Neural progenitor cell (in vitro differentiated cells): ENCODE measurements at regions not wholly inside any gene's neighbourhood (a gene's known extent, or its start where the extent isn't known, plus 50 kb on each side); places are given as distances from the start of the nearest gene placed in this dataset.

Experiments used
- EZH2 ChIP-seq: fragments of 200-600 bp; sonication (generic); IDR thresholded peaks from 2 replicates; pipeline ENCODE4 v1.6.1; 2017; ENCODE audit warnings: antibody characterized with exemption, mild to moderate bottlenecking, moderate library complexity
- TF ChIP-seq, protein P1 (sequence below): fragments of 200-600 bp; sonication (generic); IDR thresholded peaks from 2 replicates; pipeline ENCODE4 v1.5.1; 2017; ENCODE audit warnings: antibody characterized with exemption, mild to moderate bottlenecking

GRCh38 chr2:147017951-147018645 is 826.7 kb upstream of the ACVR2A start:
- TF ChIP-seq EZH2, result no peak
- TF ChIP-seq, protein P1, sequence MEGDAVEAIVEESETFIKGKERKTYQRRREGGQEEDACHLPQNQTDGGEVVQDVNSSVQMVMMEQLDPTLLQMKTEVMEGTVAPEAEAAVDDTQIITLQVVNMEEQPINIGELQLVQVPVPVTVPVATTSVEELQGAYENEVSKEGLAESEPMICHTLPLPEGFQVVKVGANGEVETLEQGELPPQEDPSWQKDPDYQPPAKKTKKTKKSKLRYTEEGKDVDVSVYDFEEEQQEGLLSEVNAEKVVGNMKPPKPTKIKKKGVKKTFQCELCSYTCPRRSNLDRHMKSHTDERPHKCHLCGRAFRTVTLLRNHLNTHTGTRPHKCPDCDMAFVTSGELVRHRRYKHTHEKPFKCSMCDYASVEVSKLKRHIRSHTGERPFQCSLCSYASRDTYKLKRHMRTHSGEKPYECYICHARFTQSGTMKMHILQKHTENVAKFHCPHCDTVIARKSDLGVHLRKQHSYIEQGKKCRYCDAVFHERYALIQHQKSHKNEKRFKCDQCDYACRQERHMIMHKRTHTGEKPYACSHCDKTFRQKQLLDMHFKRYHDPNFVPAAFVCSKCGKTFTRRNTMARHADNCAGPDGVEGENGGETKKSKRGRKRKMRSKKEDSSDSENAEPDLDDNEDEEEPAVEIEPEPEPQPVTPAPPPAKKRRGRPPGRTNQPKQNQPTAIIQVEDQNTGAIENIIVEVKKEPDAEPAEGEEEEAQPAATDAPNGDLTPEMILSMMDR, result no peak
